ENCODE measurements at regions not wholly inside any gene's neighbourhood (a gene's known extent, or its start where the extent isn't known, plus 50 kb on each side); places are given as distances from the start of the nearest gene placed in this dataset.
A peak's percentile ranks its signal among the peaks of the same experiment; 100 is the strongest.

DNA sequence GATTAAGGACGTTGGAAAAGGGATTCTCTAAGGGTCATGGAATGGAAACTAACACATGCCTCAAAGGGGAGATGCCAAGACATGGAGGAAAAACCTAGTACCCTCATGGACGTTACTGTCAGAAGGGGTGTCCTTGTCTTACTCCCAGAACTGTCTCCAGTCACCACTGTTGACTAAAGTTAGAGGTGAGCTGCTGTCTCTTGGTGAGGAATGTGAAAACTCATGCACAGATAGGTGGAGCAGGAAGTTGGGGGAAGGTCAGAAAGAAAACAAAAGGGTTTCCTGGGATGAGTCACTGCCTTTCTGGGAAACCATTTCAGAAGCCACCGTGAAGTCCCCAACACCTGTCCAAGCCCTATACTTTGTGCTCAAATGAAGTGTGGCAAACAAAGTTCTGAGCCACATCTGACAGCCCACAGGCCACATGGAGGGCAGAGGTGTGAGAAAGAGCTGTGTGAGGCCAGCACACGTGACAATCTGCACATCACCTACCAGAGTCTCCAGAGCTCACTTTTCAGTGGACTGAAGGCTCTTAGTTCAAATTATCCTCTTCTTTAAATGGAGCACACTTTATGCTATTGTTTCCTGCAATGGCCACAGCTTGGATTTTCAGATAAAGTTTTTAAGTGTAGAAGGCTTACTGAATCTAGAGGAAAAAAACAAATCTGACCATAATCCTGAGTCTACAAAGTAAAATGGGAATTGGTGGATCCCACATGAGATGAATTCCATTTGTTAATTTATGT lies 92.9 kb upstream of the EGLN3 start (continued):
- TF ChIP-seq, protein P1, sequence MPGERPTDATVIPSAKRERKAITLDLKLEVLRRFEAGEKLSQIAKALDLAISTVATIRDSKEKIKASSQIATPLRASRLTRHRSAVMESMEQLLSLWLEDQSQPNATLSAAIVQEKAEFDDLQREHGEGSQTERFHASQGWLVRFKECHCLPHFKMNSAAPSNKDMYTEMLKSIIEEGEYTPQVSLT (CRISPR knock-in tag; IDR thresholded peaks at IDR 0.05; ENCODE audit: borderline replicate concordance, low read depth): peak; percentile 75; the same call in 1 of the 2 replicates
- no peak for TF ChIP-seq EZH2 (conservative IDR thresholded peaks at IDR 0.05; ENCODE audit: low read depth, low read length)
- peak; percentile 95 for TF ChIP-seq TFAP4 (IDR thresholded peaks at IDR 0.05; ENCODE audit: borderline replicate concordance, low read depth)
- TF ChIP-seq FOXJ3 (CRISPR knock-in tag; IDR thresholded peaks at IDR 0.05; ENCODE audit: borderline replicate concordance): no peak
- TF ChIP-seq EP300 (IDR thresholded peaks at IDR 0.05; ENCODE audit: low read depth in 2 of 2, low read length in 2 of 2): peak in 1 of 2 experiments; percentile 98; a peak in 3 of 4 replicates
- peak; percentile 99 for TF ChIP-seq EP300 (CRISPR knock-in tag; IDR thresholded peaks at IDR 0.05; ENCODE audit: borderline replicate concordance)
- TF ChIP-seq KMT2B (CRISPR knock-in tag; IDR thresholded peaks at IDR 0.05): peak; percentile 95
- no peak for TF ChIP-seq CHD2 (IDR thresholded peaks at IDR 0.05; ENCODE audit: low read depth, low read length)
- no peak for TF ChIP-seq ZNF235 (CRISPR knock-in tag; IDR thresholded peaks at IDR 0.05; ENCODE audit: borderline replicate concordance)
- TF ChIP-seq RFXAP (CRISPR knock-in tag; IDR thresholded peaks at IDR 0.05; ENCODE audit: borderline replicate concordance): peak; percentile 95
- TF ChIP-seq ZNF710 (CRISPR knock-in tag; IDR thresholded peaks at IDR 0.05; ENCODE audit: borderline replicate concordance): peak; percentile 99
- peak; percentile 97 for TF ChIP-seq ETV6 (CRISPR knock-in tag; conservative IDR thresholded peaks at IDR 0.05)
- TF ChIP-seq ZNF282 (IDR thresholded peaks at IDR 0.05; ENCODE audit: partially characterized antibody): no peak
- TF ChIP-seq NR2F6 (IDR thresholded peaks at IDR 0.05): peak; percentile 88
- peak; percentile 96 for TF ChIP-seq NR2F6 (CRISPR knock-in tag; IDR thresholded peaks at IDR 0.05)
- peak; percentile 98 for TF ChIP-seq ZNF709 (CRISPR knock-in tag; IDR thresholded peaks at IDR 0.05)
- TF ChIP-seq, protein P2, sequence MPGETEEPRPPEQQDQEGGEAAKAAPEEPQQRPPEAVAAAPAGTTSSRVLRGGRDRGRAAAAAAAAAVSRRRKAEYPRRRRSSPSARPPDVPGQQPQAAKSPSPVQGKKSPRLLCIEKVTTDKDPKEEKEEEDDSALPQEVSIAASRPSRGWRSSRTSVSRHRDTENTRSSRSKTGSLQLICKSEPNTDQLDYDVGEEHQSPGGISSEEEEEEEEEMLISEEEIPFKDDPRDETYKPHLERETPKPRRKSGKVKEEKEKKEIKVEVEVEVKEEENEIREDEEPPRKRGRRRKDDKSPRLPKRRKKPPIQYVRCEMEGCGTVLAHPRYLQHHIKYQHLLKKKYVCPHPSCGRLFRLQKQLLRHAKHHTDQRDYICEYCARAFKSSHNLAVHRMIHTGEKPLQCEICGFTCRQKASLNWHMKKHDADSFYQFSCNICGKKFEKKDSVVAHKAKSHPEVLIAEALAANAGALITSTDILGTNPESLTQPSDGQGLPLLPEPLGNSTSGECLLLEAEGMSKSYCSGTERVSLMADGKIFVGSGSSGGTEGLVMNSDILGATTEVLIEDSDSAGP (CRISPR knock-in tag; IDR thresholded peaks at IDR 0.05; ENCODE audit: borderline replicate concordance): peak; percentile 73
- peak; percentile 91; the same call in 1 of the 2 replicates for TF ChIP-seq ZNF354B (CRISPR knock-in tag; IDR thresholded peaks at IDR 0.05)
- TF ChIP-seq GFI1 (CRISPR knock-in tag; IDR thresholded peaks at IDR 0.05; ENCODE audit: borderline replicate concordance): 0 out of 2 replicates have a peak, but pooled peaks have one; percentile 70
- peak; percentile 95 for TF ChIP-seq STAT5B (CRISPR knock-in tag; IDR thresholded peaks at IDR 0.05)
- TF ChIP-seq IRF9 (CRISPR knock-in tag; IDR thresholded peaks at IDR 0.05; ENCODE audit: borderline replicate concordance): peak; percentile 99
- TF ChIP-seq ZBTB7B (CRISPR knock-in tag; IDR thresholded peaks at IDR 0.05): no peak
- no peak for TF ChIP-seq KAT2B (IDR thresholded peaks at IDR 0.05; ENCODE audit: borderline replicate concordance, low read depth, low read length)
- TF ChIP-seq PTBP1 (IDR thresholded peaks at IDR 0.05; ENCODE audit: low read depth, low read length, poor library complexity, severe bottlenecking): no peak
- peak; percentile 79 for TF ChIP-seq POLR2G (IDR thresholded peaks at IDR 0.05; ENCODE audit: low read depth, low read length)

Measured in HepG2 (cell line).